HL-60 (cell line): ENCODE measurements at regions not wholly inside any gene's neighbourhood (a gene's known extent, or its start where the extent isn't known, plus 50 kb on each side); places are given as distances from the start of the nearest gene placed in this dataset.

Experiments used
- CTCF ChIP-seq: IDR thresholded peaks from one replicate; pipeline ENCODE4 v1.5.1; 2011; ENCODE audit warnings: low read length, control low read depth, inconsistent platforms; ENCODE audit not compliant: insufficient read depth
- POLR2AphosphoS5 ChIP-seq: IDR thresholded peaks from 2 replicates; pipeline ENCODE4 v1.6.1; 2012; ENCODE audit warnings: low read depth
- TF ChIP-seq, protein P1 (sequence below): IDR thresholded peaks from 2 replicates; pipeline ENCODE4 v1.6.1; 2012; ENCODE audit warnings: low read depth; ENCODE audit not compliant: insufficient replicate concordance

DNA sequence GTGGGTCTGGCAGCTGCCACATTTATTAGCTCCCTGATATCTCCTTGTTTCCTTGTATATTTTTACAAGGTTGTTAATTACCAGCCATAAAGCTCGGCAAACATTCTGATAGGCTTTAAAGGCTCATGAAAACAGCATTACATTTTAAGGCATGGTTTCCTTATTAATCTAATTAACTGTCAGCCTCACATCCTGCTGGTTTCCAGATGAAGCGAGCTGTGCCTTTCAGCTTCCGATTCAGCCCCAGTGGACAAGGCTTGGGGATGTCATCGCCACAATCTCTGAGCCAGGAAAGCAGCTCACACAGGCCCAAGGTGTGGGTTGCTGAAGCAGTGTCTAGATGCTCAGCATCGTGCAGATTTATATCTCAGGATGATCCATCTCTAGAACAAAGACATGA, 66.0 kb upstream of the RALY start:
- TF ChIP-seq CTCF (no peak), POLR2AphosphoS5 (no peak)
- TF ChIP-seq, protein P1, sequence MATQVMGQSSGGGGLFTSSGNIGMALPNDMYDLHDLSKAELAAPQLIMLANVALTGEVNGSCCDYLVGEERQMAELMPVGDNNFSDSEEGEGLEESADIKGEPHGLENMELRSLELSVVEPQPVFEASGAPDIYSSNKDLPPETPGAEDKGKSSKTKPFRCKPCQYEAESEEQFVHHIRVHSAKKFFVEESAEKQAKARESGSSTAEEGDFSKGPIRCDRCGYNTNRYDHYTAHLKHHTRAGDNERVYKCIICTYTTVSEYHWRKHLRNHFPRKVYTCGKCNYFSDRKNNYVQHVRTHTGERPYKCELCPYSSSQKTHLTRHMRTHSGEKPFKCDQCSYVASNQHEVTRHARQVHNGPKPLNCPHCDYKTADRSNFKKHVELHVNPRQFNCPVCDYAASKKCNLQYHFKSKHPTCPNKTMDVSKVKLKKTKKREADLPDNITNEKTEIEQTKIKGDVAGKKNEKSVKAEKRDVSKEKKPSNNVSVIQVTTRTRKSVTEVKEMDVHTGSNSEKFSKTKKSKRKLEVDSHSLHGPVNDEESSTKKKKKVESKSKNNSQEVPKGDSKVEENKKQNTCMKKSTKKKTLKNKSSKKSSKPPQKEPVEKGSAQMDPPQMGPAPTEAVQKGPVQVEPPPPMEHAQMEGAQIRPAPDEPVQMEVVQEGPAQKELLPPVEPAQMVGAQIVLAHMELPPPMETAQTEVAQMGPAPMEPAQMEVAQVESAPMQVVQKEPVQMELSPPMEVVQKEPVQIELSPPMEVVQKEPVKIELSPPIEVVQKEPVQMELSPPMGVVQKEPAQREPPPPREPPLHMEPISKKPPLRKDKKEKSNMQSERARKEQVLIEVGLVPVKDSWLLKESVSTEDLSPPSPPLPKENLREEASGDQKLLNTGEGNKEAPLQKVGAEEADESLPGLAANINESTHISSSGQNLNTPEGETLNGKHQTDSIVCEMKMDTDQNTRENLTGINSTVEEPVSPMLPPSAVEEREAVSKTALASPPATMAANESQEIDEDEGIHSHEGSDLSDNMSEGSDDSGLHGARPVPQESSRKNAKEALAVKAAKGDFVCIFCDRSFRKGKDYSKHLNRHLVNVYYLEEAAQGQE: no peak
